ENCODE measurements at regions not wholly inside any gene's neighbourhood (a gene's known extent, or its start where the extent isn't known, plus 50 kb on each side); places are given as distances from the start of the nearest gene placed in this dataset.
A peak's percentile ranks its signal among the peaks of the same experiment; 100 is the strongest.

DNA sequence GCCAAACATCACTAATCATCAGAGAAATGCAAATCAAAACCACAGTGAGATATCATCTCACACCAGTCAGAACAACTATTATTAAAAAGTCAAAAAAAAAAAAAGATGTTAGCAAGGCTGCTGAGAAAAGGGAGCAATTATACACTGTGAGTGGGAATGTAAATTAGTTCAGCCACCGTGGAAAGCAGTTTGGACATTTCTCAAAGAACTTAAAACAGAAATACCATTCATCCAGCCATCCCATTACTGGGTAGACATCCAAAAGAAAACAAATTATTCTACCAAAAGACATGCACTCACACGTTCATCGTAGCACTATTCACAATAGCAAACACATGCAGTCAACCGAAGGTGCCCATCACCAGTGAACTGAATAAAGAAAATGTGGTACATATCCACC is 213.9 kb downstream of the TTLL2 start:
- no peak overlapping the region for H3K4me2 ChIP-seq (ENCODE audit: unreplicated experiment)
- DNase-seq: no peak
- H3K4me3 ChIP-seq: no peak overlapping the region
- no peak overlapping the region for H3K9ac ChIP-seq
- H3K9me3 ChIP-seq (ENCODE audit: low read depth): no peaks in the 10 kb centered on the region
- H3K36me3 ChIP-seq (ENCODE audit: low read depth): no peaks in the 10 kb centered on the region
- no peaks in the 10 kb centered on the region for H3K4me1 ChIP-seq (ENCODE audit: insufficient read depth)
- no peaks in the 10 kb centered on the region for H3F3A ChIP-seq (ENCODE audit: insufficient read depth)
- in situ Hi-C loops (cut with MboI): no loop called here
- WGBS, 2 experiments (ENCODE audit: low coverage in 1 of 2, low lambda C conversion rate in 2 of 2, missing lambda C conversion rate in 2 of 2): 13 to 18% methylated on average over 4 of the region's 4 CpGs
- TF ChIP-seq EZH2phosphoT487 (IDR thresholded peaks at IDR 0.05; ENCODE audit: insufficient read depth, low read depth): no peak
- no peak for TF ChIP-seq EZH2 (IDR thresholded peaks at IDR 0.05; ENCODE audit: insufficient read depth, poor library complexity, severe bottlenecking)
- no peaks in the 10 kb centered on the region for H4K20me1 ChIP-seq (ENCODE audit: insufficient read depth)
- no peak overlapping the region for H2AFZ ChIP-seq
- no peaks in the 10 kb centered on the region for H3K9me2 ChIP-seq (ENCODE audit: insufficient read depth)
- H3K79me2 ChIP-seq (ENCODE audit: insufficient read depth): no peaks in the 10 kb centered on the region
- no peaks in the 10 kb centered on the region for H3K27me3 ChIP-seq (replicated peaks; ENCODE audit: insufficient read depth)
- H3K27ac ChIP-seq: no peak overlapping the region

GRCh38 chr6:167540796-167541195 is 215.9 kb downstream of the TTLL2 start:
- Histone ChIP-seq H3K9me3 (ENCODE audit: low read depth) (no peaks in the 10 kb centered on the region), H3K79me2 (ENCODE audit: insufficient read depth) (no peaks in the 10 kb centered on the region), H3K4me2 (ENCODE audit: unreplicated experiment) (no peak overlapping the region), H3K36me3 (ENCODE audit: low read depth) (no peaks in the 10 kb centered on the region), H2AFZ (no peak overlapping the region), H3K4me3 (no peak overlapping the region), H3K27me3 (replicated peaks; ENCODE audit: insufficient read depth) (no peaks in the 10 kb centered on the region), H3K9ac (no peak overlapping the region), H3K4me1 (ENCODE audit: insufficient read depth) (no peaks in the 10 kb centered on the region), H3K9me2 (ENCODE audit: insufficient read depth) (no peaks in the 10 kb centered on the region), H3K27ac (no peak overlapping the region), H3F3A (ENCODE audit: insufficient read depth) (no peaks in the 10 kb centered on the region), H4K20me1 (ENCODE audit: insufficient read depth) (no peaks in the 10 kb centered on the region)
- 53 to 54% methylated on average over 7 of the region's 7 CpGs for WGBS, 2 experiments (ENCODE audit: low coverage in 1 of 2, low lambda C conversion rate in 2 of 2, missing lambda C conversion rate in 2 of 2)
- TF ChIP-seq EZH2phosphoT487 (IDR thresholded peaks at IDR 0.05; ENCODE audit: insufficient read depth, low read depth): no peak
- in situ Hi-C loops (cut with MboI): no loop called here
- no peak for DNase-seq

DNA sequence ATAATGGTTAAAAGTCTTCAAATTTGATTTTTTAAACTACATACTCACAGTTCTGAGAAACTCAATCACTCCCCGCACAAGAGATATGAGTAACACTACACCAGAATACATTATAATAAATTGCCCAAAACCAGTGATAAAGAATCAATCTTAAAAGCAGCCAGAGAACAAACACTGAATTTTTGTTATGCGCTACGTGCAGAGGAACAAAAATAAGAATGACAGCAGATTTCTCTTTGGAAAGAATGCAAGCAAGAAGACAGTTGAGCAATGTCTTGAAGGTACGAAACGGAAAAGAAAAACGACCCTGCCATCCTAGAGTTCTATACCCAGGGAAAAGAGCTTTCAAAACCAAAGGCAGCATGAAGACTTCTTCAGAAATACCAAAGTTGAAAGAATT is 216.7 kb downstream of the TTLL2 start:
- H3K9me3 ChIP-seq (ENCODE audit: low read depth): no peaks in the 10 kb centered on the region
- H3K9me2 ChIP-seq (ENCODE audit: insufficient read depth): no peaks in the 10 kb centered on the region
- WGBS, 2 experiments (ENCODE audit: low coverage in 1 of 2, low lambda C conversion rate in 2 of 2, missing lambda C conversion rate in 2 of 2): 58 to 62% methylated on average over 6 of the region's 6 CpGs
- no peak overlapping the region for H3K4me2 ChIP-seq (ENCODE audit: unreplicated experiment)
- no peak overlapping the region for H2AFZ ChIP-seq
- DNase-seq: no peak
- no peaks in the 10 kb centered on the region for H4K20me1 ChIP-seq (ENCODE audit: insufficient read depth)
- in situ Hi-C loops (cut with MboI): no loop called here
- H3K79me2 ChIP-seq (ENCODE audit: insufficient read depth): no peaks in the 10 kb centered on the region
- H3K27ac ChIP-seq: no peak overlapping the region
- TF ChIP-seq EZH2phosphoT487 (IDR thresholded peaks at IDR 0.05; ENCODE audit: insufficient read depth, low read depth): no peak
- no peak for TF ChIP-seq EZH2 (IDR thresholded peaks at IDR 0.05; ENCODE audit: insufficient read depth, poor library complexity, severe bottlenecking)
- H3K27me3 ChIP-seq (replicated peaks; ENCODE audit: insufficient read depth): no peaks in the 10 kb centered on the region
- H3K36me3 ChIP-seq (ENCODE audit: low read depth): no peaks in the 10 kb centered on the region
- H3K4me1 ChIP-seq (ENCODE audit: insufficient read depth): no peaks in the 10 kb centered on the region
- no peak overlapping the region for H3K4me3 ChIP-seq
- H3F3A ChIP-seq (ENCODE audit: insufficient read depth): no peaks in the 10 kb centered on the region
- no peak overlapping the region for H3K9ac ChIP-seq

- Histone ChIP-seq H3F3A (ENCODE audit: insufficient read depth) (no peaks in the 10 kb centered on the region), H3K9ac (no peak overlapping the region), H3K27me3 (replicated peaks; ENCODE audit: insufficient read depth) (no peaks in the 10 kb centered on the region), H3K4me1 (ENCODE audit: insufficient read depth) (no peaks in the 10 kb centered on the region), H2AFZ (no peak overlapping the region), H3K9me2 (ENCODE audit: insufficient read depth) (no peaks in the 10 kb centered on the region), H3K79me2 (ENCODE audit: insufficient read depth) (no peaks in the 10 kb centered on the region), H3K36me3 (ENCODE audit: low read depth) (no peaks in the 10 kb centered on the region), H3K4me3 (no peak overlapping the region), H4K20me1 (ENCODE audit: insufficient read depth) (no peaks in the 10 kb centered on the region), H3K9me3 (ENCODE audit: low read depth) (no peaks in the 10 kb centered on the region), H3K27ac (no peak overlapping the region), H3K4me2 (ENCODE audit: unreplicated experiment) (no peak overlapping the region)
- in situ Hi-C loops (cut with MboI): no loop called here
- 5 to 7% methylated on average over 16 of the region's 16 CpGs for WGBS, 2 experiments (ENCODE audit: low coverage in 1 of 2, low lambda C conversion rate in 2 of 2, missing lambda C conversion rate in 2 of 2)
- peak; percentile 20 for DNase-seq
- TF ChIP-seq EZH2phosphoT487 (IDR thresholded peaks at IDR 0.05; ENCODE audit: insufficient read depth, low read depth) (no peak), EZH2 (IDR thresholded peaks at IDR 0.05; ENCODE audit: insufficient read depth, poor library complexity, severe bottlenecking) (no peak)
Observed at GRCh38 chr6:167543602-167544497, 219.0 kb downstream of the TTLL2 start.

Data from GM23248 (cell line).